MM.1S (cell line): ENCODE measurements at regions not wholly inside any gene's neighbourhood (a gene's known extent, or its start where the extent isn't known, plus 50 kb on each side); places are given as distances from the start of the nearest gene placed in this dataset.

Experiments used
- CTCF ChIP-seq: fragments of 300-600 bp; sonication (generic); IDR thresholded peaks from 2 replicates; pipeline ENCODE4 v1.5.1; 2016; ENCODE audit warnings: antibody characterized with exemption, low read length, mixed read lengths
- EZH2 ChIP-seq: fragments of 300-600 bp; sonication (generic); optimal IDR thresholded peaks from 2 replicates; pipeline ENCODE3; 2017; ENCODE audit warnings: low read depth, mild to moderate bottlenecking, antibody characterized with exemption, low read length, mixed read lengths
- EZH2phosphoT487 ChIP-seq: fragments of 300-600 bp; sonication (generic); IDR thresholded peaks from 2 replicates; pipeline ENCODE4 v1.6.1; 2018; ENCODE audit warnings: antibody characterized with exemption, low read length

- TF ChIP-seq CTCF (no peak), EZH2 (no peak), EZH2phosphoT487 (no peak)
Measured at GRCh38 chr12:125528281-125528680, 463.0 kb downstream of the AACS start.
